GM23338 (cell line): ENCODE measurements at regions not wholly inside any gene's neighbourhood (a gene's known extent, or its start where the extent isn't known, plus 50 kb on each side); places are given as distances from the start of the nearest gene placed in this dataset.

Experiments used
- ATAC-seq: fragments of 200-7000 bp; cut with Tn5 transposase; 3 replicates; pipeline ENCODE4 v1.9.1; 2020
- DNase-seq: peaks from one replicate; pipeline ENCODE4 v3.0.0-alpha.2; 2015; ENCODE audit warnings: low spot score
- H2AFZ ChIP-seq: fragments of 200-600 bp; sonication (generic); 2 replicates; pipeline ENCODE4 v1.8.0; 2016; ENCODE audit warnings: antibody characterized with exemption, mild to moderate bottlenecking, moderate library complexity
- H3F3A ChIP-seq: fragments of 200-600 bp; sonication (generic); replicated peaks from 2 replicates; pipeline ENCODE4 v1.8.0; 2017; ENCODE audit warnings: antibody characterized with exemption, mixed run types, low read depth
- H3K27ac ChIP-seq: fragments of 200-600 bp; sonication (generic); 2 replicates; pipeline ENCODE4 v1.6.1; 2016; ENCODE audit warnings: low read depth
- H3K27me3 ChIP-seq: fragments of 200-600 bp; sonication (generic); 2 replicates; pipeline ENCODE4 v1.8.0; 2016; ENCODE audit warnings: mild to moderate bottlenecking, mixed run types, moderate library complexity; ENCODE audit not compliant: insufficient read depth
- H3K36me3 ChIP-seq: fragments of 200-600 bp; sonication (generic); 2 replicates; pipeline ENCODE4 v1.8.0; 2016; ENCODE audit warnings: mild to moderate bottlenecking; ENCODE audit not compliant: insufficient read depth
- H3K4me1 ChIP-seq: fragments of 200-600 bp; sonication (generic); 2 replicates; pipeline ENCODE4 v1.8.0; 2016; ENCODE audit warnings: mild to moderate bottlenecking, moderate library complexity; ENCODE audit not compliant: insufficient read depth
- H3K4me2 ChIP-seq: fragments of 200-600 bp; sonication (generic); 2 replicates; pipeline ENCODE4 v1.7.1; 2017; ENCODE audit warnings: mixed run types
- H3K4me3 ChIP-seq: fragments of 200-600 bp; sonication (generic); 2 replicates; pipeline ENCODE4 v1.6.1; 2016; ENCODE audit warnings: mixed run types
- H3K79me2 ChIP-seq: fragments of 200-600 bp; sonication (generic); replicated peaks from 2 replicates; pipeline ENCODE4 v1.8.0; 2017; ENCODE audit warnings: mild to moderate bottlenecking; ENCODE audit not compliant: insufficient read depth
- H3K9me2 ChIP-seq: fragments of 200-600 bp; sonication (generic); 2 replicates; pipeline ENCODE4 v1.8.0; 2017; ENCODE audit not compliant: insufficient read depth
- H4K20me1 ChIP-seq: fragments of 200-600 bp; sonication (generic); replicated peaks from 2 replicates; pipeline ENCODE4 v1.8.0; 2017; ENCODE audit warnings: mild to moderate bottlenecking; ENCODE audit not compliant: insufficient read depth
- H3K27ac Mint-ChIP-seq: 2 replicates; pipeline ENCODE4 v1.8.0; 2020; ENCODE audit warnings: inconsistent platforms, mild to moderate bottlenecking, moderate library complexity, mixed read lengths
- H3K27me3 Mint-ChIP-seq: 3 replicates; pipeline ENCODE4 v1.8.0; 2022; ENCODE audit warnings: low read depth, mild to moderate bottlenecking, moderate library complexity, mixed read lengths, inconsistent platforms; ENCODE audit not compliant: insufficient read depth, poor library complexity
- H3K36me3 Mint-ChIP-seq: 3 replicates; pipeline ENCODE4 v1.8.0; 2021; ENCODE audit warnings: low read depth, mild to moderate bottlenecking, inconsistent platforms, moderate library complexity, mixed read lengths
- H3K4me1 Mint-ChIP-seq: 3 replicates; pipeline ENCODE4 v1.8.0; 2020; ENCODE audit warnings: mild to moderate bottlenecking, inconsistent platforms, mixed read lengths
- H3K4me3 Mint-ChIP-seq: 3 replicates; pipeline ENCODE4 v1.8.0; 2021; ENCODE audit warnings: moderate library complexity, mild to moderate bottlenecking, inconsistent platforms, mixed read lengths
- H3K9me3 Mint-ChIP-seq: 3 replicates; pipeline ENCODE4 v1.8.0; 2020; ENCODE audit warnings: moderate library complexity, mild to moderate bottlenecking, inconsistent platforms, mixed read lengths
- CREB1 ChIP-seq: fragments of 250-450 bp; sonication (Bioruptor Pico); IDR thresholded peaks from 2 replicates; pipeline ENCODE4 v1.5.0; 2020; ENCODE audit warnings: low read depth, mild to moderate bottlenecking, moderate library complexity
- EZH2 ChIP-seq: fragments of 200-600 bp; sonication (generic); IDR thresholded peaks from one replicate; pipeline ENCODE4 v1.8.0; 2017; ENCODE audit warnings: antibody characterized with exemption, mild to moderate bottlenecking, low read depth; ENCODE audit not compliant: unreplicated experiment
- EZH2phosphoT487 ChIP-seq: fragments of 200-600 bp; sonication (generic); IDR thresholded peaks from one replicate; pipeline ENCODE4 v1.8.1; 2018; ENCODE audit warnings: antibody characterized with exemption; ENCODE audit not compliant: unreplicated experiment
- JUNB ChIP-seq: IDR thresholded peaks from one replicate; pipeline ENCODE4 v1.6.1; 2016; ENCODE audit warnings: antibody characterized with exemption; ENCODE audit not compliant: unreplicated experiment
- NANOG ChIP-seq: IDR thresholded peaks from 2 replicates; pipeline ENCODE4 v1.6.1; 2016; ENCODE audit warnings: antibody characterized with exemption, borderline replicate concordance
- POLR2AphosphoS5 ChIP-seq: IDR thresholded peaks from 2 replicates; pipeline ENCODE4 v1.6.1; 2016; ENCODE audit warnings: antibody characterized with exemption, low read depth
- STAT1 ChIP-seq: IDR thresholded peaks from one replicate; pipeline ENCODE4 v1.6.1; 2016; ENCODE audit warnings: antibody characterized with exemption; ENCODE audit not compliant: unreplicated experiment
- ZNF114 ChIP-seq: fragments of 250-450 bp; sonication (Bioruptor Pico); IDR thresholded peaks from 2 replicates; pipeline ENCODE4 v1.5.0; 2020; ENCODE audit warnings: mild to moderate bottlenecking, moderate library complexity
- ZNF331 ChIP-seq: fragments of 250-450 bp; sonication (Bioruptor Pico); IDR thresholded peaks from 2 replicates; pipeline ENCODE4 v1.5.0; 2020; ENCODE audit warnings: low read depth, mild to moderate bottlenecking, moderate library complexity
- TF ChIP-seq, protein P1 (sequence below): fragments of 250-450 bp; sonication (Bioruptor Pico); IDR thresholded peaks from 2 replicates; pipeline ENCODE4 v1.5.0; 2020; ENCODE audit warnings: mild to moderate bottlenecking, moderate library complexity
- TF ChIP-seq, protein P2 (sequence below): IDR thresholded peaks from 2 replicates; pipeline ENCODE4 v1.6.1; 2016; ENCODE audit warnings: antibody characterized with exemption
- TF ChIP-seq, protein P3 (sequence below), 2 experiments: fragments of 200-600 bp in 1 of 2; sonication (generic) in 1 of 2; conservative IDR thresholded peaks; 2 replicates each; pipeline versions ENCODE4 v1.5.1 to v1.6.1; 2016 to 2017; ENCODE audit warnings: antibody characterized with exemption in 2 of 2, low read depth in 2 of 2, mild to moderate bottlenecking in 2 of 2, moderate library complexity in 1 of 2
- TF ChIP-seq, protein P4 (sequence below): IDR thresholded peaks from one replicate; pipeline ENCODE4 v1.6.1; 2018; ENCODE audit warnings: antibody characterized with exemption; ENCODE audit not compliant: unreplicated experiment

DNA sequence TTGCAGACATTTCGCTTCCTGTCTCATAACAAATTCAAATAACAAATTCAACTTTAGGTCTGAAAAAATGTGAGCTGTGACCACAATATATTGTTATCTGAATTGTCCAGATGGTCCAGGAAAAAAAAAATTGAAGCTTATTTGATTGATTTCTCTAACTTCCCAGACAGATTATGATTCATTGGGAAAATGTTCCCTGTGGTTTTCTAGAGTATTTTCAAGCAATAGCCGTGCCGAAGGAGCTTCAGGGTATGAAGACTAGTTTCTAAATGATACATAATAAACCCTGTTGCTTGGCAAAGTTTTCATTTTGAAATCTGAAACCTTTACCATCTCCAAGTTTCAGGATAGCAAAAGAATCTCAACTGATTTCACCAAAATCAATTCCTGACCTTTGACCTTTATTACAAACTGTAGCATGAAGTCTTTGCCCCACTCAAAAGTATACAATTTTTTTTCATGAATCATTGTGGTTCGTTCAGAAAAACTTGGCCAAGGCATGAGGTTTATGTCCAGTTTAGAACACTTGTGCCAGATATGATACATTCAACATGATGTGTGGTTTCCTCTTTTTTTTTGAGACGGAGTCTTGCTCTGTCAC is 109.9 kb downstream of the JCAD start:
- no peaks in the 10 kb centered on the region for H3K36me3 ChIP-seq
- Mint-ChIP-seq H3K27me3 (peaks cover 2% of the 10 kb centered on the region), H3K4me1 (peaks cover 6% of the 10 kb centered on the region; the same call in 2 of the 3 replicates), H3K27ac (no peak overlapping the region), H3K4me3 (no peak overlapping the region), H3K36me3 (no peaks in the 10 kb centered on the region), H3K9me3 (no peaks in the 10 kb centered on the region)
- no peaks in the 10 kb centered on the region for H3K27me3 ChIP-seq
- H3K79me2 ChIP-seq, result no peaks in the 10 kb centered on the region
- no peak overlapping the region for H3K4me2 ChIP-seq
- DNase-seq, result no peak
- no peaks in the 10 kb centered on the region for H3F3A ChIP-seq
- H3K27ac ChIP-seq, result no peak overlapping the region
- no peak overlapping the region for H3K4me3 ChIP-seq
- H3K4me1 ChIP-seq, result no peaks in the 10 kb centered on the region
- TF ChIP-seq, protein P1, sequence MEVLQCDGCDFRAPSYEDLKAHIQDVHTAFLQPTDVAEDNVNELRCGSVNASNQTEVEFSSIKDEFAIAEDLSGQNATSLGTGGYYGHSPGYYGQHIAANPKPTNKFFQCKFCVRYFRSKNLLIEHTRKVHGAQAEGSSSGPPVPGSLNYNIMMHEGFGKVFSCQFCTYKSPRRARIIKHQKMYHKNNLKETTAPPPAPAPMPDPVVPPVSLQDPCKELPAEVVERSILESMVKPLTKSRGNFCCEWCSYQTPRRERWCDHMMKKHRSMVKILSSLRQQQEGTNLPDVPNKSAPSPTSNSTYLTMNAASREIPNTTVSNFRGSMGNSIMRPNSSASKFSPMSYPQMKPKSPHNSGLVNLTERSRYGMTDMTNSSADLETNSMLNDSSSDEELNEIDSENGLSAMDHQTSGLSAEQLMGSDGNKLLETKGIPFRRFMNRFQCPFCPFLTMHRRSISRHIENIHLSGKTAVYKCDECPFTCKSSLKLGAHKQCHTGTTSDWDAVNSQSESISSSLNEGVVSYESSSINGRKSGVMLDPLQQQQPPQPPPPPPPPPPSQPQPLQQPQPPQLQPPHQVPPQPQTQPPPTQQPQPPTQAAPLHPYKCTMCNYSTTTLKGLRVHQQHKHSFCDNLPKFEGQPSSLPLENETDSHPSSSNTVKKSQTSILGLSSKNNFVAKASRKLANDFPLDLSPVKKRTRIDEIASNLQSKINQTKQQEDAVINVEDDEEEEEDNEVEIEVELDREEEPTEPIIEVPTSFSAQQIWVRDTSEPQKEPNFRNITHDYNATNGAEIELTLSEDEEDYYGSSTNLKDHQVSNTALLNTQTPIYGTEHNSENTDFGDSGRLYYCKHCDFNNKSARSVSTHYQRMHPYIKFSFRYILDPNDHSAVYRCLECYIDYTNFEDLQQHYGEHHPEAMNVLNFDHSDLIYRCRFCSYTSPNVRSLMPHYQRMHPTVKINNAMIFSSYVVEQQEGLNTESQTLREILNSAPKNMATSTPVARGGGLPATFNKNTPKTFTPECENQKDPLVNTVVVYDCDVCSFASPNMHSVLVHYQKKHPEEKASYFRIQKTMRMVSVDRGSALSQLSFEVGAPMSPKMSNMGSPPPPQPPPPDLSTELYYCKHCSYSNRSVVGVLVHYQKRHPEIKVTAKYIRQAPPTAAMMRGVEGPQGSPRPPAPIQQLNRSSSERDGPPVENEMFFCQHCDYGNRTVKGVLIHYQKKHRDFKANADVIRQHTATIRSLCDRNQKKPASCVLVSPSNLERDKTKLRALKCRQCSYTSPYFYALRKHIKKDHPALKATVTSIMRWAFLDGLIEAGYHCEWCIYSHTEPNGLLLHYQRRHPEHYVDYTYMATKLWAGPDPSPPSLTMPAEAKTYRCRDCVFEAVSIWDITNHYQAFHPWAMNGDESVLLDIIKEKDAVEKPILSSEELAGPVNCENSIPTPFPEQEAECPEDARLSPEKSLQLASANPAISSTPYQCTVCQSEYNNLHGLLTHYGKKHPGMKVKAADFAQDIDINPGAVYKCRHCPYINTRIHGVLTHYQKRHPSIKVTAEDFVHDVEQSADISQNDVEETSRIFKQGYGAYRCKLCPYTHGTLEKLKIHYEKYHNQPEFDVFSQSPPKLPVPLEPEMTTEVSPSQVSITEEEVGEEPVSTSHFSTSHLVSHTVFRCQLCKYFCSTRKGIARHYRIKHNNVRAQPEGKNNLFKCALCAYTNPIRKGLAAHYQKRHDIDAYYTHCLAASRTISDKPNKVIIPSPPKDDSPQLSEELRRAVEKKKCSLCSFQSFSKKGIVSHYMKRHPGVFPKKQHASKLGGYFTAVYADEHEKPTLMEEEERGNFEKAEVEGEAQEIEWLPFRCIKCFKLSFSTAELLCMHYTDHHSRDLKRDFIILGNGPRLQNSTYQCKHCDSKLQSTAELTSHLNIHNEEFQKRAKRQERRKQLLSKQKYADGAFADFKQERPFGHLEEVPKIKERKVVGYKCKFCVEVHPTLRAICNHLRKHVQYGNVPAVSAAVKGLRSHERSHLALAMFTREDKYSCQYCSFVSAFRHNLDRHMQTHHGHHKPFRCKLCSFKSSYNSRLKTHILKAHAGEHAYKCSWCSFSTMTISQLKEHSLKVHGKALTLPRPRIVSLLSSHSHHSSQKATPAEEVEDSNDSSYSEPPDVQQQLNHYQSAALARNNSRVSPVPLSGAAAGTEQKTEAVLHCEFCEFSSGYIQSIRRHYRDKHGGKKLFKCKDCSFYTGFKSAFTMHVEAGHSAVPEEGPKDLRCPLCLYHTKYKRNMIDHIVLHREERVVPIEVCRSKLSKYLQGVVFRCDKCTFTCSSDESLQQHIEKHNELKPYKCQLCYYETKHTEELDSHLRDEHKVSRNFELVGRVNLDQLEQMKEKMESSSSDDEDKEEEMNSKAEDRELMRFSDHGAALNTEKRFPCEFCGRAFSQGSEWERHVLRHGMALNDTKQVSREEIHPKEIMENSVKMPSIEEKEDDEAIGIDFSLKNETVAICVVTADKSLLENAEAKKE, result no peak
- TF ChIP-seq CREB1 (CRISPR knock-in tag), result no peak
- no peak for TF ChIP-seq EZH2phosphoT487
- TF ChIP-seq STAT1, result no peak
- TF ChIP-seq NANOG, result no peak
- no peak for TF ChIP-seq POLR2AphosphoS5
- TF ChIP-seq, protein P2, sequence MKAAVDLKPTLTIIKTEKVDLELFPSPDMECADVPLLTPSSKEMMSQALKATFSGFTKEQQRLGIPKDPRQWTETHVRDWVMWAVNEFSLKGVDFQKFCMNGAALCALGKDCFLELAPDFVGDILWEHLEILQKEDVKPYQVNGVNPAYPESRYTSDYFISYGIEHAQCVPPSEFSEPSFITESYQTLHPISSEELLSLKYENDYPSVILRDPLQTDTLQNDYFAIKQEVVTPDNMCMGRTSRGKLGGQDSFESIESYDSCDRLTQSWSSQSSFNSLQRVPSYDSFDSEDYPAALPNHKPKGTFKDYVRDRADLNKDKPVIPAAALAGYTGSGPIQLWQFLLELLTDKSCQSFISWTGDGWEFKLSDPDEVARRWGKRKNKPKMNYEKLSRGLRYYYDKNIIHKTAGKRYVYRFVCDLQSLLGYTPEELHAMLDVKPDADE, result no peak
- TF ChIP-seq ZNF114, result no peak
- TF ChIP-seq, protein P3, sequence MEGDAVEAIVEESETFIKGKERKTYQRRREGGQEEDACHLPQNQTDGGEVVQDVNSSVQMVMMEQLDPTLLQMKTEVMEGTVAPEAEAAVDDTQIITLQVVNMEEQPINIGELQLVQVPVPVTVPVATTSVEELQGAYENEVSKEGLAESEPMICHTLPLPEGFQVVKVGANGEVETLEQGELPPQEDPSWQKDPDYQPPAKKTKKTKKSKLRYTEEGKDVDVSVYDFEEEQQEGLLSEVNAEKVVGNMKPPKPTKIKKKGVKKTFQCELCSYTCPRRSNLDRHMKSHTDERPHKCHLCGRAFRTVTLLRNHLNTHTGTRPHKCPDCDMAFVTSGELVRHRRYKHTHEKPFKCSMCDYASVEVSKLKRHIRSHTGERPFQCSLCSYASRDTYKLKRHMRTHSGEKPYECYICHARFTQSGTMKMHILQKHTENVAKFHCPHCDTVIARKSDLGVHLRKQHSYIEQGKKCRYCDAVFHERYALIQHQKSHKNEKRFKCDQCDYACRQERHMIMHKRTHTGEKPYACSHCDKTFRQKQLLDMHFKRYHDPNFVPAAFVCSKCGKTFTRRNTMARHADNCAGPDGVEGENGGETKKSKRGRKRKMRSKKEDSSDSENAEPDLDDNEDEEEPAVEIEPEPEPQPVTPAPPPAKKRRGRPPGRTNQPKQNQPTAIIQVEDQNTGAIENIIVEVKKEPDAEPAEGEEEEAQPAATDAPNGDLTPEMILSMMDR (conservative IDR thresholded peaks at IDR 0.05; ENCODE audit: low read depth in 2 of 2), result no peak
- no peak for TF ChIP-seq JUNB
- no peak for TF ChIP-seq ZNF331 (CRISPR knock-in tag)
- TF ChIP-seq EZH2, result no peak
- TF ChIP-seq, protein P4, sequence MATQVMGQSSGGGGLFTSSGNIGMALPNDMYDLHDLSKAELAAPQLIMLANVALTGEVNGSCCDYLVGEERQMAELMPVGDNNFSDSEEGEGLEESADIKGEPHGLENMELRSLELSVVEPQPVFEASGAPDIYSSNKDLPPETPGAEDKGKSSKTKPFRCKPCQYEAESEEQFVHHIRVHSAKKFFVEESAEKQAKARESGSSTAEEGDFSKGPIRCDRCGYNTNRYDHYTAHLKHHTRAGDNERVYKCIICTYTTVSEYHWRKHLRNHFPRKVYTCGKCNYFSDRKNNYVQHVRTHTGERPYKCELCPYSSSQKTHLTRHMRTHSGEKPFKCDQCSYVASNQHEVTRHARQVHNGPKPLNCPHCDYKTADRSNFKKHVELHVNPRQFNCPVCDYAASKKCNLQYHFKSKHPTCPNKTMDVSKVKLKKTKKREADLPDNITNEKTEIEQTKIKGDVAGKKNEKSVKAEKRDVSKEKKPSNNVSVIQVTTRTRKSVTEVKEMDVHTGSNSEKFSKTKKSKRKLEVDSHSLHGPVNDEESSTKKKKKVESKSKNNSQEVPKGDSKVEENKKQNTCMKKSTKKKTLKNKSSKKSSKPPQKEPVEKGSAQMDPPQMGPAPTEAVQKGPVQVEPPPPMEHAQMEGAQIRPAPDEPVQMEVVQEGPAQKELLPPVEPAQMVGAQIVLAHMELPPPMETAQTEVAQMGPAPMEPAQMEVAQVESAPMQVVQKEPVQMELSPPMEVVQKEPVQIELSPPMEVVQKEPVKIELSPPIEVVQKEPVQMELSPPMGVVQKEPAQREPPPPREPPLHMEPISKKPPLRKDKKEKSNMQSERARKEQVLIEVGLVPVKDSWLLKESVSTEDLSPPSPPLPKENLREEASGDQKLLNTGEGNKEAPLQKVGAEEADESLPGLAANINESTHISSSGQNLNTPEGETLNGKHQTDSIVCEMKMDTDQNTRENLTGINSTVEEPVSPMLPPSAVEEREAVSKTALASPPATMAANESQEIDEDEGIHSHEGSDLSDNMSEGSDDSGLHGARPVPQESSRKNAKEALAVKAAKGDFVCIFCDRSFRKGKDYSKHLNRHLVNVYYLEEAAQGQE, result no peak
- H3K9me2 ChIP-seq, result no peaks in the 10 kb centered on the region; the same call in 1 of the 2 replicates
- no peak for ATAC-seq
- no peaks in the 10 kb centered on the region for H4K20me1 ChIP-seq
- no peak overlapping the region for H2AFZ ChIP-seq
